ENCODE measurements at regions not wholly inside any gene's neighbourhood (a gene's known extent, or its start where the extent isn't known, plus 50 kb on each side); places are given as distances from the start of the nearest gene placed in this dataset.
"Not testable (repeated sequence)": the region's sequence is repeated elsewhere in the genome, so short reads cannot be mapped to it uniquely, and the experiment has no call there.

- no peak overlapping the region for H3K27ac ChIP-seq (ENCODE audit: low read depth, low read length)
- H3K4me1 ChIP-seq (ENCODE audit: control insufficient read depth in 5 of 5, insufficient read depth in 5 of 5, low read length in 5 of 5) = no peaks in the 10 kb centered on the region
- no peak overlapping the region for H3K4me3 ChIP-seq (ENCODE audit: low read depth in 1 of 5, low read length in 5 of 5)
- H3K9ac ChIP-seq (ENCODE audit: low read length in 5 of 5) = no peak overlapping the region
- no peaks in the 10 kb centered on the region for H3K27me3 ChIP-seq (ENCODE audit: control insufficient read depth in 5 of 5, insufficient read depth in 4 of 5, low read length in 5 of 5)
- H3K9me3 ChIP-seq (ENCODE audit: control insufficient read depth in 5 of 5, low read length in 5 of 5) = no peaks in the 10 kb centered on the region
- no peaks in the 10 kb centered on the region for H3K36me3 ChIP-seq (ENCODE audit: control insufficient read depth in 5 of 5, insufficient read depth in 5 of 5, low read length in 5 of 5)
These were observed 78.5 kb upstream of the ELAC2 start for GRCh38 chr17:13096291-13096690.

GRCh38 chr17:13092010-13092409 is 74.2 kb upstream of the ELAC2 start:
- not testable (repeated sequence) for H3K4me1 ChIP-seq (ENCODE audit: control insufficient read depth in 5 of 5, insufficient read depth in 5 of 5, low read length in 5 of 5); H3K9ac ChIP-seq (ENCODE audit: low read length in 5 of 5)

GRCh38 chr17:13088666-13089065 is 70.8 kb upstream of the ELAC2 start:
- Histone ChIP-seq H3K36me3 (ENCODE audit: control insufficient read depth in 5 of 5, insufficient read depth in 5 of 5, low read length in 5 of 5) (no peaks in the 10 kb centered on the region), H3K27me3 (ENCODE audit: control insufficient read depth in 5 of 5, insufficient read depth in 4 of 5, low read length in 5 of 5) (no peaks in the 10 kb centered on the region), H3K27ac (ENCODE audit: low read depth, low read length) (no peak overlapping the region)

More at GRCh38 chr17:13092010-13092409, 74.2 kb upstream of the ELAC2 start:
- not testable (repeated sequence) for H3K36me3 ChIP-seq (ENCODE audit: control insufficient read depth in 5 of 5, insufficient read depth in 5 of 5, low read length in 5 of 5); H3K4me3 ChIP-seq (ENCODE audit: low read depth in 1 of 5, low read length in 5 of 5); H3K27ac ChIP-seq (ENCODE audit: low read depth, low read length); H3K27me3 ChIP-seq (ENCODE audit: control insufficient read depth in 5 of 5, insufficient read depth in 4 of 5, low read length in 5 of 5); H3K9me3 ChIP-seq (ENCODE audit: control insufficient read depth in 5 of 5, low read length in 5 of 5)

GRCh38 chr17:13087802-13088201 is 70.0 kb upstream of the ELAC2 start:
- Histone ChIP-seq H3K4me3 (ENCODE audit: low read depth in 1 of 5, low read length in 5 of 5) (no peak overlapping the region), H3K27me3 (ENCODE audit: control insufficient read depth in 5 of 5, insufficient read depth in 4 of 5, low read length in 5 of 5) (no peaks in the 10 kb centered on the region), H3K9me3 (ENCODE audit: control insufficient read depth in 5 of 5, low read length in 5 of 5) (no peaks in the 10 kb centered on the region), H3K4me1 (ENCODE audit: control insufficient read depth in 5 of 5, insufficient read depth in 5 of 5, low read length in 5 of 5) (peaks cover 2 to 14% (median 10%) of the 10 kb centered on the region in 5 donors), H3K27ac (ENCODE audit: low read depth, low read length) (no peak overlapping the region), H3K36me3 (ENCODE audit: control insufficient read depth in 5 of 5, insufficient read depth in 5 of 5, low read length in 5 of 5) (no peaks in the 10 kb centered on the region), H3K9ac (ENCODE audit: low read length in 5 of 5) (no peak overlapping the region)

More at GRCh38 chr17:13088666-13089065, 70.8 kb upstream of the ELAC2 start:
- no peaks in the 10 kb centered on the region for H3K9me3 ChIP-seq (ENCODE audit: control insufficient read depth in 5 of 5, low read length in 5 of 5)
- H3K9ac ChIP-seq (ENCODE audit: low read length in 5 of 5) = no peak overlapping the region
- peaks cover 2 to 14% (median 10%) of the 10 kb centered on the region in 5 donors for H3K4me1 ChIP-seq (ENCODE audit: control insufficient read depth in 5 of 5, insufficient read depth in 5 of 5, low read length in 5 of 5)
- no peak overlapping the region for H3K4me3 ChIP-seq (ENCODE audit: low read depth in 1 of 5, low read length in 5 of 5)

GRCh38 chr17:13086142-13086769 is 68.4 kb upstream of the ELAC2 start:
- Histone ChIP-seq H3K4me3 (ENCODE audit: low read depth in 1 of 5, low read length in 5 of 5) (no peak overlapping the region), H3K9me3 (ENCODE audit: control insufficient read depth in 5 of 5, low read length in 5 of 5) (no peaks in the 10 kb centered on the region)

GRCh38 chr17:13085578-13085977 is 67.8 kb upstream of the ELAC2 start:
- no peak overlapping the region for H3K4me3 ChIP-seq (ENCODE audit: low read depth in 1 of 5, low read length in 5 of 5)
- no peaks in the 10 kb centered on the region for H3K27me3 ChIP-seq (ENCODE audit: control insufficient read depth in 5 of 5, insufficient read depth in 4 of 5, low read length in 5 of 5)
- peaks cover 2 to 14% (median 10%) of the 10 kb centered on the region in 5 donors for H3K4me1 ChIP-seq (ENCODE audit: control insufficient read depth in 5 of 5, insufficient read depth in 5 of 5, low read length in 5 of 5)
- no peaks in the 10 kb centered on the region for H3K36me3 ChIP-seq (ENCODE audit: control insufficient read depth in 5 of 5, insufficient read depth in 5 of 5, low read length in 5 of 5)
- no peaks in the 10 kb centered on the region for H3K9me3 ChIP-seq (ENCODE audit: control insufficient read depth in 5 of 5, low read length in 5 of 5)
- H3K27ac ChIP-seq (ENCODE audit: low read depth, low read length) = no peak overlapping the region
- H3K9ac ChIP-seq (ENCODE audit: low read length in 5 of 5) = no peak overlapping the region

More at GRCh38 chr17:13086142-13086769, 68.4 kb upstream of the ELAC2 start:
- Histone ChIP-seq H3K9ac (ENCODE audit: low read length in 5 of 5) (no peak overlapping the region), H3K27me3 (ENCODE audit: control insufficient read depth in 5 of 5, insufficient read depth in 4 of 5, low read length in 5 of 5) (no peaks in the 10 kb centered on the region), H3K27ac (ENCODE audit: low read depth, low read length) (no peak overlapping the region), H3K4me1 (ENCODE audit: control insufficient read depth in 5 of 5, insufficient read depth in 5 of 5, low read length in 5 of 5) (peaks cover 2 to 14% (median 10%) of the 10 kb centered on the region in 5 donors), H3K36me3 (ENCODE audit: control insufficient read depth in 5 of 5, insufficient read depth in 5 of 5, low read length in 5 of 5) (no peaks in the 10 kb centered on the region)

GRCh38 chr17:13084420-13084819 is 66.6 kb upstream of the ELAC2 start:
- no peak overlapping the region for H3K27ac ChIP-seq (ENCODE audit: low read depth, low read length)
- peaks cover 2 to 14% (median 10%) of the 10 kb centered on the region in 5 donors for H3K4me1 ChIP-seq (ENCODE audit: control insufficient read depth in 5 of 5, insufficient read depth in 5 of 5, low read length in 5 of 5)
- no peaks in the 10 kb centered on the region for H3K9me3 ChIP-seq (ENCODE audit: control insufficient read depth in 5 of 5, low read length in 5 of 5)
- no peaks in the 10 kb centered on the region for H3K27me3 ChIP-seq (ENCODE audit: control insufficient read depth in 5 of 5, insufficient read depth in 4 of 5, low read length in 5 of 5)
- no peak overlapping the region for H3K4me3 ChIP-seq (ENCODE audit: low read depth in 1 of 5, low read length in 5 of 5)
- no peaks in the 10 kb centered on the region for H3K36me3 ChIP-seq (ENCODE audit: control insufficient read depth in 5 of 5, insufficient read depth in 5 of 5, low read length in 5 of 5)
- H3K9ac ChIP-seq (ENCODE audit: low read length in 5 of 5) = no peak overlapping the region

GRCh38 chr17:13078591-13079385 is 61.0 kb upstream of the ELAC2 start:
- no peaks in the 10 kb centered on the region for H3K36me3 ChIP-seq (ENCODE audit: control insufficient read depth in 5 of 5, insufficient read depth in 5 of 5, low read length in 5 of 5)
- H3K27ac ChIP-seq (ENCODE audit: low read depth, low read length) = no peak overlapping the region
- no peaks in the 10 kb centered on the region for H3K9me3 ChIP-seq (ENCODE audit: control insufficient read depth in 5 of 5, low read length in 5 of 5)
- H3K4me3 ChIP-seq (ENCODE audit: low read depth in 1 of 5, low read length in 5 of 5) = no peak overlapping the region
- no peak overlapping the region for H3K9ac ChIP-seq (ENCODE audit: low read length in 5 of 5)
- peaks cover 0 to under 1% (median 0%) of the 10 kb centered on the region in 5 donors for H3K4me1 ChIP-seq (ENCODE audit: control insufficient read depth in 5 of 5, insufficient read depth in 5 of 5, low read length in 5 of 5)
- H3K27me3 ChIP-seq (ENCODE audit: control insufficient read depth in 5 of 5, insufficient read depth in 4 of 5, low read length in 5 of 5) = no peaks in the 10 kb centered on the region

- Histone ChIP-seq H3K27ac (ENCODE audit: low read depth, low read length) (no peak overlapping the region), H3K9me3 (ENCODE audit: control insufficient read depth in 5 of 5, low read length in 5 of 5) (no peaks in the 10 kb centered on the region), H3K4me1 (ENCODE audit: control insufficient read depth in 5 of 5, insufficient read depth in 5 of 5, low read length in 5 of 5) (peaks cover 0 to 7% (median 0%) of the 10 kb centered on the region in 5 donors), H3K27me3 (ENCODE audit: control insufficient read depth in 5 of 5, insufficient read depth in 4 of 5, low read length in 5 of 5) (no peaks in the 10 kb centered on the region), H3K4me3 (ENCODE audit: low read depth in 1 of 5, low read length in 5 of 5) (no peak overlapping the region), H3K9ac (ENCODE audit: low read length in 5 of 5) (no peak overlapping the region), H3K36me3 (ENCODE audit: control insufficient read depth in 5 of 5, insufficient read depth in 5 of 5, low read length in 5 of 5) (no peaks in the 10 kb centered on the region)
These were observed 59.1 kb upstream of the ELAC2 start for GRCh38 chr17:13076905-13077304.

GRCh38 chr17:13074026-13074425 is 56.2 kb upstream of the ELAC2 start:
- H3K36me3 ChIP-seq (ENCODE audit: control insufficient read depth in 5 of 5, insufficient read depth in 5 of 5, low read length in 5 of 5) = no peaks in the 10 kb centered on the region
- no peaks in the 10 kb centered on the region for H3K27me3 ChIP-seq (ENCODE audit: control insufficient read depth in 5 of 5, insufficient read depth in 4 of 5, low read length in 5 of 5)
- peak overlapping the region; percentile 15 for H3K27ac ChIP-seq (ENCODE audit: low read depth, low read length)
- no peak overlapping the region for H3K9ac ChIP-seq (ENCODE audit: low read length in 5 of 5)
- no peaks in the 10 kb centered on the region for H3K9me3 ChIP-seq (ENCODE audit: control insufficient read depth in 5 of 5, low read length in 5 of 5)
- H3K4me1 ChIP-seq (ENCODE audit: control insufficient read depth in 5 of 5, insufficient read depth in 5 of 5, low read length in 5 of 5) = peaks cover 0 to 7% (median 0%) of the 10 kb centered on the region in 5 donors
- no peak overlapping the region for H3K4me3 ChIP-seq (ENCODE audit: low read depth in 1 of 5, low read length in 5 of 5)

Data from subcutaneous abdominal adipose tissue (tissue), 5 donors.